RPMI7951 (cell line): ENCODE measurements at regions not wholly inside any gene's neighbourhood (a gene's known extent, or its start where the extent isn't known, plus 50 kb on each side); places are given as distances from the start of the nearest gene placed in this dataset.

Source experiments
- DNase-seq: peaks from one replicate; pipeline ENCODE4 v3.0.0-alpha.2; 2012; ENCODE audit warnings: low read depth

- no peak for DNase-seq
Measured at GRCh38 chr2:126748188-126748760, 92.3 kb downstream of the GYPC start.

GRCh38 chr2:126748929-126749518 lies 93.1 kb downstream of the GYPC start:
- no peak for DNase-seq

- peak; percentile 26 for DNase-seq
Measured at GRCh38 chr2:126749537-126749936, 93.6 kb downstream of the GYPC start.

DNA sequence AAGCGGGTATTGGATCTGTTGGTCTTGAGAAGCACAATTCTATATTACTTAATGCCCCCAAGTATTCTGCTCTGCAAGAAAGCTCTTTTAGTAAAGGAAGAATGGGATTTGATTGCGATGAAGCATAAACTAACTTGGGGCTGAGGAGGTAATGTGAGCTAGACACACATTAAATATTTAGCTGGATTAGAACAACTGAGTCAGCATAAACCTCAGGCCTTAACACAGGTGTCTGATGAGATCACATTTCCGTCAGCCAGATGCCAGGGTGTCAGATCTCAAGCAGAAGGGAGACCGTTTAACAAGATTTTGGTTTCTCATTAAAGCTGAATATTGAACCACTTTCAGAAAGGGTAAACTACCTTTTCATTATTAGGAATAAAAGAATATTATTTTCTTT lies 94.5 kb downstream of the GYPC start:
- DNase-seq, result no peak

DNA sequence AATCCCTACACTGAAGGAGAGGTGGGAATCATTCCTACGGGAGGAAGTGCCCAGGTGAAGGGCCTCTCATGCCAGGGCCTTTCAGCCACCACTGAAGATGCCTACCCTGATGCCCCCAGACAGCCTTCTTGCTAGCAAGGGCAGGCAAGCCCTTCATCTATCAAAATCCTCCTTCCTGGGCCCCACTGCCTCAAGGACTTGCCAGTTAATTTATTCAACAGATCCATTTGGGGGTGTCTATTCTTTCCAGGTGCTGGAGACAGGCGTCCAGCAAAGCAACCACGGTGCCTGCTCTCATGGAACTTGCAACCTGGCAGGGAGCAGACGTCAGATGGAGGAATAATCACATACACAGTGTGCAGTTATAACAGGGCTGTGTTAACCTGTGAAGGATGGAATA lies 95.5 kb downstream of the GYPC start:
- no peak for DNase-seq

DNA sequence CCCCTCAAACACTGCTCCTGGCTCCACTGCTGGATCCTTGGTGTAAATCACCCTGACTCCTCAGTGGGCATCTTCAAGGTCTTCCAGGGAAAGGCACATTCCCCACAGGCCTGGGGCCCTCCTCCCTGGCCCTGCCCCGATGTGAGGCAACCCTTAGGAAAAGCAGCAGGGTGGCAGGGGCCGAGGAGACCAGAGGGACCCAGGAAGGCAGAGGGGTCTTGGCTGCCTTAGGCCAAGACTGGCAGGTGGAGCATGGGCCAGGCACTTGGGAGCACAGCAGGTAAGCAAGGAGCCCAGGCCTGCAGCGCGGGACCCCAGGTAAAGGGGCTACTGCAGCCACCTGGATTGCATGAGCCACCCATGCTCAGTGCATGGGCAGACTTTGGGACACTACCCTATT lies 96.9 kb downstream of the GYPC start:
- DNase-seq, result no peak

GRCh38 chr2:126753501-126754212 lies 97.7 kb downstream of the GYPC start:
- no peak for DNase-seq

DNA sequence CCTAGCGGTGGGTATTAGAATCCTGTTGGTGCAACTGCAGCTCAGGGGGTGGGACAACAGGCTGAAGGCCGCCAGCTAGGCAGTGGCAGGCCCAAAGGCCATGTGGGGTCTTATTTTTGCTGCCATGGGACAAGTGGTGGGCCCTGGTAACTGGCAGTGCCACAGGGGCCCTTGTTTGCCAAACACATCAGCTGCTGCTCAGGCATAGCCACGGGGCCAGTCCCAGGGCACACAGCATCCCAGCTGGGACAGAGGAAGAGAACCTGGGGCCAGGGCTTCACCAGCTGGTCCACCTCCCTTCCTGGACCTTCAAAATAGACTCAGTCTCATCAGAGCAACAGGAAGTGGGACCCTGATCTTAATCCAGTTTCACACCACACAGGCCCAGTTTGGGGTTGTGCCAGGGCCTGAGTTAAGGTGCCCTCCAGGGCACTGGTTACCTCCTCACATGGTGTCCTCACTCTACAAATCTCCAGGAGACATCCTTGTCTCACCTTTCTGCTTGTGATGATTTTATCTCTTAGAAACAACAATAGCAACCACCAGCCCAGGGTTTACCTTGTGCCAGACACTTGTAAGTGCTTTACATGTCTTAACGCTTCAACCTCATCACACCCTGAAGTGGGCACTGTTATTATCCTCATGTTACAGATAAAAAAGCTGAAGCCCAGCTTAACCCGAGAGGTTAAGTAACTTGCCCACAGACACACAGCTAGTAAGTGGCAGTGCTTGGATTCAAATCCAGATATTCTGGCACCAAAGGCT lies 98.5 kb downstream of the GYPC start:
- DNase-seq, result no peak

DNA sequence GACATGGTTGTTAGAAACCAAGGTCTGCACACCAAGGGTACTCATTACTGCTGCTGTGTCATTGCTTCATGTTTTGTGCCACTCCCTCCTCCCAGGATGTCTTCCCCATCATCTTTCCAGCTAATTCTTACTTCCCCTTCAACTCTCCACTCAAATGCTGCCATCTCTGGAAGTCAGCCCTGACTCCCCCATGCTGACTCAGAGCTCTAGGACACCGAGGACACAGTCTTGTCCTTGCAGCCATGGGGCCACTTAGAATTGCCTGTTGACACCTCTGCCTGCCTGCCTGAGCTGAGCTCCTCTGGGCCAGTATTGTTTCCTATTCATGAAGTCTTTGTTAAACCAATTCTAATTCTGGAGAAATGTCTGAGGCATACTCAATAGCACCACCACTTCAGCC lies 100.2 kb downstream of the GYPC start:
- no peak for DNase-seq

DNA sequence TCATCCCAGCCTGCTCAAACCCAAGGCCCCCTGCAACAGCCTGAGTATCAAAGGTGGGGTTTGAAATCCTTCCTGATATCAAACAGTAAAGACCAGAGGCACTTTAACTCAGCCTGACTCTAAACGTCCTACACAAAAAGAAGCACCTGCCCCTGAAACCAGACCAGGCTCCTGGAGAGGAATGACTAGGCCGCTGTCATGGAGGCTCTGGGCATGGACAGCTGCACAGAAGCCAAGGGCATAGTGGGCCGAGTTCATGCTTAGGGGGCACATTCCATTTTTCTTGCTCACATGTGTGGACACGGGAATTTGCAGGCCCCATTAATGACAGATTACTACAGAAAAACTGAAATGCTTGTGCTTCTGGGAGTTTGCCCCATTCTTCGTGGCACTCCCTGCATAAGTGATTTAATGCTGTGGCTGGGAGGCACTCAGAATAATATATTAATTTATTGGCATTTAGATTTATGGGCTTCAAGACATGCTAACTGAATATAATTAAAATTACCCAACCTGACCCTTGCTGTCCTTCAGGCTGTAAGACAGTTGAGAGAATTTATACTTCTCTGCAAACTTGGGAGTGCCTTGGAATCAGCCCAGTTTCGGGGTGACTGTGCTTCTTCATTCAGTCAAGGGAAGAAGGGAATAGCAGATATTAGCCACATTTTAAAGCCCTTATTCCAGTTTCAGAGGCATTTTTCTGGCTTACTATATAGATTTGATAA lies 105.5 kb downstream of the GYPC start:
- no peak for DNase-seq

DNA sequence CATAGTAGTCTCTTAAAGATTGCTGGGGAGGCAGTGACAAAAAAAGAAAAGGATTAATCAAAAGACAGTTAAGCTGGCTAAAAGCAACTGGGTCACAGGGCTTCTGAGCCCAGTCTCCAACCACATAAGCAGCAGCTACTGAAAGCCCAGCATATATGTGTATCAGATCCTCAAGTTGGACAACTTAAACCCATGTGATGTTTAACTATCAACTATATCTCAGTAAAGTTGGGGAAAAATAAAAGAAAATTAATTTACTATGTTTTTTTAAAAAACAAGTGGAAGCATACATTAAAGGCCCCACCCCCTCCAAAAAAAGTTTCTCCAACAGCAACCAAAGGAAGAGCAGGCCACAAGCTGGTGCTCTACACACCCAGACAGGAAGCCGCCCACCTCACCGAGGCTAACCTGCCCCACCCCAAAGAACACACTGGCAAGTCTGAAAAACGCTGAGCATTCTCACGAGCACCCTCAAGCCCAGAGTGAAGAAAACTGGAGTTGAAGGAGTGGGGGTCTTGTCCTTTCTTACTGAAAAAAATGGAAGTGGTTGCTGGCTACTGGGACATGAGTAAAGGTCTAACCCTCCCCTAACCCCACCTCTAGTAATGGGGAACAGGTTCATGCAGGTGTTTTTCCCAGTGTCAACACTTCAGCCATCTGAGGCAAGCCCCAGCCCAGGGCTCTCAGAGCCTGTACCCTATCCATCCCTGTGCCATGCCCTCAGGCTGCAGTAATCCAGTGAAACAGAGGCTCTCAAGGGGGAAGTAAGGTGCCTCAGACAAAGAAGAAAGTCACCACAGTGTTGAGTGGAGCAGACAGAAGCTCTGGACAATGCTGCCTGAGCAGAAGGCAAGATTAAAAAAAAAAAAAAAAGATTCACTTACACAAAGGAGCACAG lies 106.3 kb downstream of the GYPC start:
- DNase-seq, result no peak

DNA sequence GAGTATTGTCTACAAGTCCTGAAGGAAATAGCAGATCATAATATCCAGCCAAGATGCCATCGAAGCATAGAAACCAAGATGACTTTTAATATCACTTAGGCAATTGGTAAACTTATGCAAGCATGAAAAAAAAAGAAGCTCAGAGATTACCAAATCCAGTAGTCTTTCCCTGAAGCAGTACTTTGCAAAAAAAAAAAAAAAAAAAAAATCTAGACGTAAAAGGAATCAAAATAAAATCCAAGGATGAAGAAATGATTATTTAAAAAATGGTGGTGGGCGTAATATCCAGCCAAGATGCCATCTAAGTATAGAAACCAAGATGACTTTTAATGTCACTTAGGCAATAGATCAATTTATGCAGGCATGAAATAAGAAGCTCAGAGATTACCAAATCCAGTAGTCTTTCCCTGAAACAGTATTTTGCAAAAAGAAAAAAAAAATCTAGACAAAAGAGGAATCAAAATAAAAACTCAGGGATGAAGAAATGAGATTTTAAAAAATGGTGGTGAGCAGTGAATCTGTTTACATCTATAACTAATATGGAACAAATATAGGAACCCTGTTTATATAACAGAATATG lies 108.8 kb downstream of the GYPC start:
- DNase-seq, result no peak

GRCh38 chr2:126765395-126765794 lies 109.4 kb downstream of the GYPC start:
- no peak for DNase-seq

GRCh38 chr2:126766295-126766968 lies 110.5 kb downstream of the GYPC start:
- no peak for DNase-seq

DNA sequence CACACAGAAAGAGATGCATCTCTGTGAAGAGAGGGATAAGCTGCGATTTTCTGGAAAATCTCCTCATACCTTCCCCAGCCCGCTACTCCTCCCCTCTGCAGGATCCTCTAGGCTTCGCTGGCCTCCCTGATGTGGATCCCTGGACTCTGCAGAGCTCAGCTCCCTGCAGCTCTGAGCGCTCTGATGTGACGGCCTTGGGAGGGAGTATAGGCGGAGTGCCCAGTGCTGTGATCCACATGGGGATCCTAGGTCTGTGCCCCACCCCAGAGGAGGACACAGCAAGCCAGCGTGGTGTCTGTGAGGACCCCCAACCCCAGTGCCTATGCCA lies 111.0 kb downstream of the GYPC start:
- DNase-seq, result no peak

DNA sequence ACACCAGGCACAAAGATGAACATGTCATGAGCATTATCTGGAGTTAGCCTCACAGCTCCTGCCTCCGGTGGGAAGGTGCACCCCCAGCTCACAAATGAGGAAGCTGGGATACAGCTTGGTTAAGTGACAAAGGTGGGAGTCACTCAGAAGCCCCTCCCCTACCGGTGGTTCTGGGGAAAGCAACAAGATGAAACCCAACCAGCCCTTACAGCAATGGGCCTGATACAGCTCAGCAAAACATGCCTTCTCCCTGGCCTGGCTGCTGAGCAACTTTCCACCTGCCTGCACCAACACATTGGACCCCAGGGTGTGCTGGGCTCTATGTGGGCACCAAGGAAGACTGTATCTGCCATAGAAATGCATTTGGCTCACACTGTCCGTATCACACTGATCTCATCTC lies 113.2 kb downstream of the GYPC start:
- no peak for DNase-seq

GRCh38 chr2:126770466-126770865 lies 114.5 kb downstream of the GYPC start:
- no peak for DNase-seq

DNA sequence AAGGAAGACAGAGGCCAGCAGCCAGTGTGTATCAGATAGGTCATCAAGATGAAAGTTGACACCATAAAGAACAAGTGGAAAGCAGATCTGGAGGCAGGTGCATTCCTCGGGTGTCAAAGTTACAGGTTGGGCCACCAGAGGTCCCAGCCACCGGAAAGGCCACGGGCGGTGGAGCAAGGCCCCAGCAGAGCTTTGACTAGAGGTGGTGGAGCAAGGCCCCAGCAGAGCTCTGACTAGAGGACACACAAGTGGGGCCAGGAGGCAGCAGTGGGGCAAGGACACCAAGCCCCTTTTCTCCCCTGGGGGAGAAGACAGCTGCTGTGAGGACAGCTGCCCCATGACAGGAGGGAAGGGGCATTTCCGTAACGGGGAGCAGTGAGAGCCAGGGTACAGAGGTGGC lies 115.1 kb downstream of the GYPC start:
- no peak for DNase-seq

GRCh38 chr2:126771501-126772195 lies 115.7 kb downstream of the GYPC start:
- DNase-seq, result no peak

- no peak for DNase-seq
Measured at GRCh38 chr2:126774290-126774689, 118.3 kb downstream of the GYPC start.
